NCI-H524 (cell line): ENCODE measurements at regions not wholly inside any gene's neighbourhood (a gene's known extent, or its start where the extent isn't known, plus 50 kb on each side); places are given as distances from the start of the nearest gene placed in this dataset.
"Not testable (repeated sequence)": the region's sequence is repeated elsewhere in the genome, so short reads cannot be mapped to it uniquely, and the experiment has no call there.

Experiments used
- DNase-seq, 2 experiments: peaks; one replicate each; lab custom pipeline; 2025; lab: John Stamatoyannopoulos, UW

DNA sequence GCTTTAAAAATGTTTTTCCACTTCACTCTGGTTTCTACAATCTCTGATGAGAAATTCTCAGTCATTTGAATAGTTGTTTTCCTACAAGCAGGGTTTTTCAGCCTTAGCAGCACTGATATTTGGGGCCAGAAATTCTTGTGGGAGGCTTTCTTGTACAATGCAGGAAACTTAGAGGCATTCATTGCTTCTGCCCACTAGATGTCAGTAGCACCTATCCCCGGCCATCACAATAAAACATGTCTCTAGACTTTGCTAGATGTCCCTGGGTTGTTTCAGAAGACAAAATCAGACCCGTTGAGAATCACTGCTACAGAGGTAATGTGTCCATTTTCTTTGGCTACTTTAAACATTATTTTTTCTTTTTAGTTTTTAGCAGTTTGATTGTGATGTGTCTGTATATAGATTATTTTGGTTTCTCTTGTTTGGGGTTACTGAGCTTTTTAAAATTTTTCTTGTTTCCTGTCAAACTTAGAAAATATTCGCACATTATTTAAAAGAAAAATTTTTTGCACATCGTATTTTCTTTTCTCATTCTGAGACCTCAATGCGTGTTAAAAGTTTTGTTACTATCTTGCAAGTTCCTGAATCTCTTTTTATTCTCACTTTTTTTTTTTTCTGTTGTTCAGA, 60.8 kb upstream of the CCDC179 start:
- DNase-seq, result peak; percentile 1 to 53

DNA sequence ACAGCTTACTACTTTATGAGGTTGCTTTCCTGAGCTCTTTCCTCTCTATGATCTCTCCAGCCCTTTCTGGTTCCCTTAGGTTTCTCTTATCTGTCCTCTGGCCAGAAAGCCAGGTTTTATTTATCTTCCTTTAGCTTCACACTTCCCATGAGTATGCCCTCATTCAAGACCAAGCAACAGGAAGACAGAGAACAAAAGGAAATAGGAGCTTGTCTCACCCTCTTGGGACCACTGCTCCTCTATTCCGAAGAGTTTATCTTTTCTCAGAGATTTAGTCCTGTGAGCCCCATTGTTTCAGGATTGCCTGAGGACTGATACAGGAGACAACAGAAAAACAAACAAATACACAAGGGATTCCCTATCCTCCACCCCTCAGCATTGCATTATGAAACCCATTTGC, 62.4 kb upstream of the CCDC179 start:
- no peak for DNase-seq

DNA sequence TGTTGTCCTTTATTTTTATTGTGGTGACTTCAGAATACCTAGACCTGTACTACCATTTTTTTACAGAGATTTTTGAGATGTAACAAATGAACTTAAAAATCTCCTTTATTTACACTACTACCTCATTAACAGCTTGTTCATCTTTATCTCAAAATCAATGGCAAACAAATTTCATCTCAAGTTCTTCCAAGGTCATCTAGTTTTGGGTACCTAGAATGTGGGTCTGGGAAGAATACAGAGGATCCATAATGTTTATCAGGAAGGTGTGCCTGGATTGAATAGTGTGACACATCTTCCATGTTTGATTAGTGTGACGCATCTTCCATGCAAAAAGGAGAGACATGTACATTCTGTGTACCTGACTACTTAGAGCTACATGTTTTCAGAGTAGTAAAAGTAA, 63.3 kb upstream of the CCDC179 start:
- DNase-seq, result no peak

DNA sequence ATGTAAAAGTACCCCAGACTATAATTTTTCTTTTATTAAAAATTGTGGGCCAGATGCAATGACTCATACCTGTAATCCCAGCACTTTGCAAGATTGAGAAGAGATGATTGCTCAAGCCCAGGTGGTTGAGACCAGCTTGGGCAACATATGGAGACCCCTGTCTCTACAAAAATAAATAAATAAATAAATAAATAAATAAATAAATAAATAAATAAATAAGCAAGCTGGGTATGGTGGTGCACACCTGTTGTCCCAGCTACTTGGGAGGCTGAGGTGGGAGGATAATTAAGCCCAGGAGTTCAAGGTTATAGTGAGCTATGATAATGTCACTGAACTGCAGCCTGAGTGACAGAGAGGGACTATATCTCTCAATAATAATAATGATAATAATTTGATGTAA, 66.1 kb upstream of the CCDC179 start:
- no peak for DNase-seq

DNA sequence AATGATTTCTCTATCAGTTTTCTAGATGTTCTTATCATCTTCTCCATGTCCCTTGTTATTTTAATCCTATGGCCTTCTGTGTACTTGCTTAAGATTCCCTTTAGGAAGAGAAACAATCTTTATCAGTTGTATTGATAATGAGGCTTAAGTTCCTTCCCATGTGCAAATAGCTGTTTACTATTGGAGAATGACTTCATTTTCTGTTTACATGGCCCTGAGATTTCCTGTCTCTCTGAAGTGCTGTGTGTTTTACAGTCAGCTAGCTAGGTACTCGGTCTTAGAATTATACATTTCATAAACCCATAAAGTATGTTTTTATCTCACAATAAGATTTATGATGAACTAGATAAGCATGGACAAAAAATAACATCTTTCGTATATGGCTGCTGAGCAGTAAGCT, 67.5 kb upstream of the CCDC179 start:
- DNase-seq, result no peak

DNA sequence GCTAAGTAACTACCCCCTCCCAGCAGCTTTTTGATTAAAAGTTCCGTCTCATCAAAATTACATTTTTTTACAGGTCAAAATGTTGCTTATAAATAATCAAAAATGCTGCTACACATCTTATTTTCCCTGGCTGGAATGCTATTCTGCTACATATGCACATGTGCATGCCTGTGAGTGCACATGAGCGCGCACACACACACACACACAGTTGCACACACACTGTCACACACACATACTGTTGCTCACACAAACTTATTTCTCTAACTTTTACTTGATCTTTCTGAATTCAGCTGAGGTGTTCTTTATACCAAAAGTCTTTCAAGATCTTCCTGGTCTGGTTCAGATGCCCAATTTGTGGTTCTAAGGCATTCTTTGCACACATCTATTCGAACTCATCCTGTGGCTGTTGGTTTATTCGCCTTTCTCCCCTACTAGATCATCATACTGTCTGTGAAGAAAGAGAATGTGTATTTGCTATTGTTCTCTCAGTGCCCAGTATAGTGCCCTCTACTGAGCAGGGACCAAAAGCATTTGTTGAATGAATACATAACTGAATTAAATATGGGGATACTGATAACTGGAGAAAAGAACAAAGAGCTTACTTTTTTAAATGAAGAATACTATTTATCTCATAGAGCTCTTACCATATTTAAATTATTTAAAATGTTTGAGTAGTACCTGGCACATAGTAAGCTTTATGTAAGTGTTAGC, 68.1 kb upstream of the CCDC179 start:
- no peak for DNase-seq

DNA sequence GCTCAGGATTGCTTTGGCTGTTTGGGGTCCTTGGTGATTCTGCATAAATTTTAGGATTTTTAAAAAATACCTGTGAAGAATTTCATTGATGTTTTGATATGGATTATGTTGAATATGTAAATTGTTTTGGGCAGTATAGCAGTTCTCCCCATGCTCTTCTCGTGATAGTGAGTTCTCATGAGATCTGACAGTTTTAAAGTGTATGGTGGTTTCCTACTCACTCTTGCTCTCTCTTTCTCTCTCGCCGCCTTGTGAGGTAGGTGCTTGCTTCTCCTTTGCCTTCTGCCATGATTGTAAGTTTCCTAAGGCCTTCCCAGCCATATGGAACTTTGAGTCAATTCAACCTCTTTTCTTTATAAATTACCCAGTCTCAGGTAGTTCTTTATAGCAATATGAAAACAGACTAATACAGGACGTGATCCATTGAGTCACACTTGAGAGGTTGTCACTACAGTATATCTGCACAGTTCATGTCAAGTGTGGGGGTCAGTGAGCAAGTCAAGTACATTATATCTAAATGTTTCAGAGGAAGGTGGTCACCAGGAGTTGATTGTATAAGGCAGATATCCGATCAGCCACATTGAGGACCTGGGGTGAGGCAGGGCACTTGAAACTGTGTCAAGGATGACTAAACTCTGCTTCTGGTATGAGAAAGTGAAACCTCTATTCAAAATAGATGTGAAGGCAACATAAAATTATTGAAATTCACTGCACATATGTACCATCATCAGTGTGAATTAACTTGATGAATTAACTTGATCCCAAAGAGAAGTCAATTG, 70.7 kb upstream of the CCDC179 start:
- no peak for DNase-seq

DNA sequence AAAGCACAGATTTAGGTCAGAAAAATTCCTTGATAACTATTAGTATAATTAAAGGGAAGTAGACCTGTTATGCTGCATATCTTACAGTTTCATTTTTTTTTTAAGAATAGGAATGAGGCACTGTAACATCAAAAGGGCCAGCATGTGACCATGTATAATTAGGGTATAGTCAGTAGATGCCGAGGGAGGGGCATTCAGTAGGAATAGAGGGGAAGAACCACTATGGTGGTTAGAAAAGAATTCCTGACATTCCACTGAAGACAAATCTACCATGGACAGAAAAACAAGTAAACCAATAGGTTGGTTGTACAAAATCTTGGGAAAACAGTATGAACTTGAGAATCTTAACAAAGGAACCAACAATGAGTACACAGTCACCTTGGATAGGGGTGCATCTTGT, 78.4 kb upstream of the CCDC179 start:
- DNase-seq, result no peak

DNA sequence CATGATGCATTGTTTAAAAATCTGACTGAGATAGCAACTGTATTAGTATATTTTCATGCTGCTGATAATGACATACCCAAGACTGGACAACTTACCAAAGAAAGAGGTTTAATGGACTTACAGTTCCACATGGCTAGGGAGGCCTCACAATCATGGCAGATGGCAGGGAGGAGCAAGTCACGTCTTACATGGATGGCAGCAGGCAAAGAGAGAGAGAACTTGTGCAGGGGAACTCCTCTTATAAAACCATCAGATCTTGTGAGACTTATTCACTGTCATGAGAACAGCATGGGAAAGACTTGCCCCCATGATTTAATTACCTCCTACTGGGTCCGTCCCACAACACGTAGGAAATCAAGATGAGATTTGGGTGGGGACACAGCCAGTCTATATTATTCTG, 81.3 kb upstream of the CCDC179 start:
- DNase-seq, result not testable (repeated sequence)

DNA sequence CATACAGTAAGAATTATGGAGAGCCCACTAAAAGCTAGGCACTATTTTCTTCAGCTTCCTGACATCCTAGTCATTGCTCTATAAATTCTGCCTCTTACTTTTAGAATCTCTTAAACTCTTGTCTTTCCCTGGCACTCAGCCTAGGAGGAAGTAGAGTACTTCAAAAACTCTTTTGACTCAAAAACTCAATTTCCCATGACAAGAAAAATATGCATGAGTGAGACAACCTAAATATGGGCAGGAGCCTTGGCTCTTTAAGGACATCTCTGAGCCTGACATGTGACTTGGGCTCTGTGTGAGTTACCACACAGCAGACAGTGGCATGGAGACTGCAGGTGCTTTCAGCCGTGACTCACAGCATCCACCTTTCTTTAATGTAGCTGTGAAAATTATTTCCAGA, 97.5 kb upstream of the CCDC179 start:
- DNase-seq, result no peak

DNA sequence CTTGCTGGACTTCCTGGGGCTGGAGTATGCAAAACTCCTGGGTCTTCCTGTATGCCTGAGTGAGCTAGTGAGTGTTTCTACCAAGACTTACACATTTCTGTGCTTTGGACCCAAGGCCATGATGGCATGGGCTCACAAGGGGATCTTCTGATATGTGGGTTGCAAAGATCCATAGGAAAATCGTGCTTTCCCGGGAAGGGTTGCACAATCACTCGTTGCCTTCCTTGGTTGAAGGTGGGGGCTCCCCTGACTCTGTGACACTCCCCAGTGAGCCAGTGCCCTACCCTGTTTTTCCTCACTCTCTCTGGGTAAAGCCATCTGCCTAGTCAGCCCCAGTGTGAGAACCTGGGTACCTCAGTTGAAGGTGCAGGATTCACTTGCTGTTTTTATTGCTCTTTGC, 114.0 kb upstream of the CCDC179 start:
- DNase-seq, result no peak

DNA sequence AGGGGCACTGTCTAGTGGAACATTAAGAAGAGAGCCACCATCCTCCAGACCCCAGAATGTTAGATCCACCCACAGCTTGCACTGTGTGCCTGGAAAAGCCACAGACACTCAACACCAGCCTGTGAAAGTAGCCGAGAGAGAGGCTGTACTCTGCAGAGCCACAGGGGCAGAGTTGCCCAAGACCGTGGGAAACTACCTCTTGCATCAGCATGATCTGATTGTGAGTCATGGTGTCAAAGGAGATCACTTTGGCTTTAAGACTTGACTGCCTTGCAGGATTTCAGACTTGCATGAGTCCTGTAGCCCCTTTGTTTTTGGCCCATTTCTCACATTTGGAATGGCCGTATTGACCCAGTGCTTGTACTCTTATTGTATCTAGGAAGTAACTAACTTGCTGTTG, 115.9 kb upstream of the CCDC179 start:
- no peak for DNase-seq

DNA sequence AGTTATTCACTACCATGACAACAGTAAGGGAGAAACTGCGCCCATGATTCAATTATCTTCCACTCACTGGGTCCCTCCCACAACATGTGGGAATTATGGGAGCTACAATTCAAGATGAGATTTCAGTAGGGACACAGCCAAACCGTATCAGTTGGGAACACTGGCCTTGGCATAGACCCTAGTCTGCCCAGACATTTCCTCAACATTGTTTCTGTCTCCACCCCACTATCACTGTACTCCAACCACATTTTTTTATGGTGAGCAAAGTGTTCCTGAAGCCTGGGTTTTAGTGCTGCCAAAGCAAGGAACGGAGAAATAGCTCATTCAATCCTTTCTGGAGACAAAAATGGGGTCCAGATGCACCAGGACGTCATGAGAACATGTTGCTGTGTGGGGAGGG, 122.6 kb upstream of the CCDC179 start:
- DNase-seq, result no peak

DNA sequence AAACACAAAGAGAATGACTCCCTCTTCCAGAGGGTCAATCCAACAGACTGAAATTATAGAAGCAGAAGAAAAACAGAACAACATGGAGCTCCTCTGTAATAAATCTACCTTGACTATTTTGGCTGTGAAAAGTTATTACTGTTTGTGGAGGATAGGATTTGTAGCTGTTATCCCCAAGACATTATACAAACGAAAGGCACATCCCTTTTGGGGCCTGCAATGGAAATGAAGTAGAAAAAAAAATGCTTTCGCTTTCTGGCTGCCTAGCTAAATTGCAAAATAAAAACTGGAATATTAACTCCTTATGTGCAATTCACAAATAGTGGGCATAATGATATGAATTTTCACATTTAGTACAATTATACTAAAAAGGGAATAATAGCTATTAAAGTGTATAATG, 123.8 kb upstream of the CCDC179 start:
- no peak for DNase-seq

DNA sequence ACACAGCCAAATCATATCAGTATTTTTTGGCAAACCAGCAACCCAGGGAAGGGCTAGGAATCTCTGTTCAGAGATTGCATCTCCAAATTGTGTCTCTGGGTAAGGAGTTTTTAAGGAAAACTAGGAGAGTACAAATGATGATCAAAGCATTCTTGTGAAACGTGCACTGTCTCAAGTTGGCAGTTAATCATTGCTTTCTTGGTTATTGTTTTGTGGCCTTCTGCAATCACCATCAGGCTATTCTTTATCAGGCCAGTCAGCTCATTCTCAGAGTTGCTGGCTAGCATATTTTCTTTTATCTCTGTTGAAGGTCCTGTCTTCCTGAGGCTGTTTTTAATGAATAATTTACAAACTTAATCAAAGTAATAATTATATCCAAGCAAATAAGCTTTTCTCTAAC, 129.1 kb upstream of the CCDC179 start:
- DNase-seq, result no peak

DNA sequence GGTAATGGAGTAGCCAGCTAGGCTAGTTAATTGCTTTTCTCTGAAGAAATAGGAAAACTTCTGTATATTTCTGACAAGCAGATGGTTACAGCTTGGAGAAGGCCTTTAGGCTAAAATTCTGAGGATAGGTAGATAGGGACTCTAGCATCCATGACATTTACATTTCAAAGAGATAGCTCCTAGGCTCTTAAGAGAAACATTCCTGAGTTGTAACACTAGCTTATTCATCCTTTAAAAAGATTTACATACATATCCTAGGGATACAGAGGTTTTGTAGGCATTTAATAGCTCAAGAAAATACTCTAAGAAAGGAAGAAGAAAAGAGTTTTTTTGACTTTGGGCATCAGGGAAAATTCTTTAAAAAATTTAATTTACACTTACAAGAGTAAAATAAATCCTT, 130.9 kb upstream of the CCDC179 start:
- no peak for DNase-seq

DNA sequence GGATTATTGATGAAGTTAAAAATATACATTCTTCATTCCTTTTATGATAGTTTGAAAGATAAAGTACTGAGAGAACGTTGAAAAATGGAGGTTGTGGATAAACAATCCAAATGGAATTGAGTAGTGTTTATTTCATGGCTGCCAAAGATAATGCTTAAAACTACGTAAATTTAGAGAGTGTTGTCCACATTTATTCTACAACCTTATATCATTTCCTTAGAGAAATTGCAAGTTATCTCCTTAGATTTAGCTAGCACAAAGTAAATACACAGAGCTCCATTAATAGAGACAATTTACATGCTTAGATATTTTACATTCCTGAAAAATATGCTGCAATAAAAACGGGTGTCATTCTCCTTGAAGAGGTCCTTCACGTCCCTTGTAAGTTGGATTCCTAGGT, 146.5 kb upstream of the CCDC179 start:
- no peak for DNase-seq

DNA sequence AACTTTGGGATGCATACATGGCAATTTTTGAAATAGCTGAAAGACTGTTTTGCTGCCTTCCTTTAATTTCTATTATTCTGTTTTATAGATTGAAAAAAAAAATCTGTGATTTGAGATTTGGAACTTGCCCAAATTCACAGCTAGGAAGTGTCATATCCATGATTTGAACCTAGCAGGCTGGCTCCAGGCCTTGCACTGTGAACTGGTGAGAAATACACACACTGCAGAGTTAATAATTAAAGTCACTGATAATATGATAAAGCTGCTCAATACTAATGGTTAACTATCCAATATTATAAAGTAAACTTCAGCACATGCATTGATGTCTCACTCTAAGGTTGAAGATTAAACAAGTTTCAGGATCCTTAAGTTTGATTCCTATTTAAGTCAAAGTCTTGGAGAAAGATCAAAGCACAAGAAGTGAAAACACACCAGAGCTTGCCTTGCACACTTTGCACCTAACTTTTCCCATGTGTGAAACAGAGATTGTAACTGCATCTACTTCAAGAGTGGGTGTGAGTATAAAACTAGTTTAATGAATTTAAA, 150.6 kb upstream of the CCDC179 start:
- DNase-seq, result no peak

DNA sequence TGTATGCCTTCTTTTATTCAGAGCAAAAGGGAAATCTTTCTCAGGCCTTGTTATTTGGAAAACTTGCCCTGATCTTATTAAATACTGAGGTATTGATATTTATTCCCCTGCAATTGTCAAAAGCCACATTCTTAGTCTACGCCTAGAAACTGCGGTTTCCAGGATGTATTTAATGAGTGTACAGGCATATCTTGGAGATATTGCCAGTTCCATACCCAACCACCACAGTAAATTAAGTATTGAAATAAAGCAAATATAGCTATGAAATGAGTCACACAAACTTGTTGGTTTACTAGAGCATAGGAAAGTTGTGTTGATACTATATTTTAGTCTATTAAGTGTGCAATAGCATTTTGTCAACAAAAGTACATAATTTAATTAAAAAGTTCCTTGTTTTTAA, 152.7 kb upstream of the CCDC179 start:
- DNase-seq, result no peak

DNA sequence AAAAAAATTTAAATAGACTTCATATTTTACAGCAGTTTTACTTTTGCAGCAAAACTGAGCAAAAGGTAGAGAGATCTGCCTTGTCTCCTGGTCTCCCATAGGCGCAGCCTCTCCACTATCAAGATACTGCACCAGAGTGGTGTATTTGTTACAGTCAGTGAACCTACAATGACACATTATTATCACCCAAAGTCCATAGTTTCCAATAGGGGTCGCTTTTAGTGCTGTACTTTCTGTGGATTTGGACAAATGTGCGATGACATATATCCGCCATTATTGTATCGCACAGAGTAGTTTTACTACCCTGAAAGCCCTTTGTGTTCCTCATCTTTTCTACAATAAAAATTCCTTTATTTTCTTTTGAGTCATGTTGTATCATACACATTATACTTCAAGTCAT, 153.2 kb upstream of the CCDC179 start:
- DNase-seq, result no peak

DNA sequence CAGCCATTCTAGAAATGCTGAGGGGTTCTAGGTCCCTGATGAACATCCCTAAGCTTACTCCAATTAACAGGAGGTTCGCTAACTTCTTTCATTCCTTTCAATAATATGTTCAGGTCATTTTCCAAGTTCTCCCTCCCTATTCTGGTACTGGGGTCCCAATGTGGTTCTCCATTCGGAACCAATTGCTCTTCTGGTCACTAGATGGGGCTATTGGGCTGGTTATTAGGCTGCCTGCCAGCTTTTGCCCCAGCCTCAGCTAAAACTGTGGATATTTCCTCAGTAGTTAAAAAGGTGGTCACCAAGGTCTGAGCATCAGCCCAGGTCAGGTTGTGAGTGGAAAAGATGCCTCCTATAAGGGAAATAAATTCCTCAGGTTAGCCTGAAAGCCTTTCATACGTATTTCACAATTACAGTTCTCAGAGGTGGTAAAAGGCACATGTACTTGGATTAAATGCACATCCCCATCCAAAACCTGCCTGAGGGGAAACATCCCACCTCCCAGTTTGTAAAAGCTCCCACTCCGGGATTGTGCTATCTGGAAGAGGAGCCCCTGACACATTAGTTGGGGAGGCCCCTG, 161.1 kb upstream of the CCDC179 start:
- DNase-seq, result peak; percentile 0 to 14

DNA sequence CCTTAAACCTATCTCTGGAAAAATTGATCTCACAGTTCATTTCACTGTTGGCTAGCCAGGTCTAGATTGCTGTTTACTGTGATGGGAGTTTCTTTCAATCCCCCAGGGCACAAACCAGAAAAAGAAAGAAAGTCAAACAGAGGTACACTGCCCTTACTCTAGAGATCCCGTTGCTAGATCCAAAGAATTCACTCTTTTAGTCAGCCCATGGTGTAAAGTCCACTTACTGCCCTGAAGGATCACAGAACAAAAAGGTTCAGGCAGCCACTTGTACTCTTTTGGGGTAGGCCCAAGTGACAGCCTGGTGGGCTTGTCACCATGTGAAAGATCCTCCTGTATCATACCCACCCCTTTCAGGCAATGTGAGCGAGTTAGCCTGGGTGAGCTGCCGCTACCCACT, 162.6 kb upstream of the CCDC179 start:
- no peak for DNase-seq

DNA sequence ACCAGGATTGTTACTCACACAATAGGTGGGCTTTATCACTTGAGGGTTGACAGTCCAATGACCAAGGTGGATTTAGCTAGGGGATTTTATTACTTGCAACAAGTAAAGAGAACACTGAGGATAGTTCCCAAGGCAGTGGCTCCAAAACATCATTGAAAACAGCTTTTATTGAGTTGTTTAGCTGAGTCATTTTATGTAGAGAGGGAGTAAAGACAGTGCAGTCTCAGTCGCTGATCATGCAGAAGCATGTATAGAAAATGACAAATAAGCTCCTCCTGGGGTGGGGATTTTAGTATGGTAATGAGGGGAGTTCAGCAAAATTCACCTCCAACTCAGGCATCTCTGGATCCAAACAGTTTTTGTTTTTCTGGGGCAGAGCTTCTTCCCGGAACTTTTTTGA, 163.0 kb upstream of the CCDC179 start:
- no peak for DNase-seq
